H1 (cell line): ENCODE measurements at regions not wholly inside any gene's neighbourhood (a gene's known extent, or its start where the extent isn't known, plus 50 kb on each side); places are given as distances from the start of the nearest gene placed in this dataset.

Source experiments
- BACH1 ChIP-seq: IDR thresholded peaks from 2 replicates; pipeline ENCODE4 v1.6.1; 2012; ENCODE audit warnings: low read length, improper control_type of control experiment
- CTCF ChIP-seq, 3 experiments: IDR thresholded peaks; 1 replicate in 2 of 3; 2 replicates in 1 of 3; pipeline versions ENCODE4 v1.5.1 to v1.6.1; 2011; ENCODE audit warnings: low read length in 3 of 3, mild to moderate bottlenecking in 3 of 3, inconsistent platforms in 2 of 3, low read depth in 1 of 3, moderate library complexity in 1 of 3; ENCODE audit not compliant: insufficient read depth in 1 of 3; ENCODE audit errors: control extremely low read depth in 1 of 3
- GTF2F1 ChIP-seq: IDR thresholded peaks from 2 replicates; pipeline ENCODE4 v1.6.1; 2012; ENCODE audit warnings: low read depth, low read length, improper control_type of control experiment, borderline replicate concordance
- POLR2AphosphoS5 ChIP-seq: IDR thresholded peaks from 2 replicates; pipeline ENCODE4 v1.6.1; 2011; ENCODE audit warnings: low read depth, low read length

GRCh38 chr1:64363111-64363510, 106.8 kb upstream of the CACHD1 start:
- TF ChIP-seq CTCF (IDR thresholded peaks at IDR 0.05; ENCODE audit: control extremely low read depth in 1 of 3, insufficient read depth in 1 of 3, low read depth in 1 of 3, low read length in 3 of 3) = no peak
- no peak for TF ChIP-seq POLR2AphosphoS5
- TF ChIP-seq GTF2F1 = no peak
- no peak for TF ChIP-seq BACH1
